DND-41 (cell line): ENCODE measurements at regions not wholly inside any gene's neighbourhood (a gene's known extent, or its start where the extent isn't known, plus 50 kb on each side); places are given as distances from the start of the nearest gene placed in this dataset.

Source experiments
- CTCF ChIP-seq: IDR thresholded peaks from 2 replicates; pipeline ENCODE4 v1.5.1; 2012; ENCODE audit warnings: borderline replicate concordance, low read length, moderate library complexity, mild to moderate bottlenecking; ENCODE audit not compliant: poor library complexity, severe bottlenecking; ENCODE audit errors: extremely low read depth
- EZH2 ChIP-seq: IDR thresholded peaks from 3 replicates; pipeline ENCODE4 v1.6.1; 2012; ENCODE audit warnings: borderline replicate concordance, low read depth, mild to moderate bottlenecking, moderate library complexity, low read length, inconsistent platforms; ENCODE audit not compliant: severe bottlenecking

GRCh38 chr12:73110816-73111215 is 838.6 kb downstream of the TRHDE start:
- no peak for TF ChIP-seq CTCF
- TF ChIP-seq EZH2: no peak
